Lower lobe of right lung (tissue), 2 donors: ENCODE measurements at regions not wholly inside any gene's neighbourhood (a gene's known extent, or its start where the extent isn't known, plus 50 kb on each side); places are given as distances from the start of the nearest gene placed in this dataset.

Source experiments
- ATAC-seq, 2 donors: fragments of 200-7000 bp; cut with Tn5 transposase; one replicate each; pipeline ENCODE4 v1.9.1; 2020 to 2022; ENCODE audit warnings: mild to moderate bottlenecking in 2 of 2, moderate library complexity in 2 of 2
- DNase-seq: peaks from one replicate; pipeline ENCODE4 v3.0.0-alpha.2; 2020
- H3K27ac ChIP-seq: fragments of 200-600 bp; one replicate; pipeline ENCODE4 v1.8.0; 2022
- H3K27me3 ChIP-seq: fragments of 200-600 bp; one replicate; pipeline ENCODE4 v1.8.0; 2022; ENCODE audit warnings: low read depth
- H3K36me3 ChIP-seq: fragments of 200-600 bp; one replicate; pipeline ENCODE4 v1.8.0; 2022; ENCODE audit warnings: mild to moderate bottlenecking
- H3K4me1 ChIP-seq: fragments of 200-600 bp; one replicate; pipeline ENCODE4 v1.8.0; 2022
- H3K4me3 ChIP-seq: fragments of 200-600 bp; one replicate; pipeline ENCODE4 v1.8.0; 2022; ENCODE audit warnings: mild to moderate bottlenecking
- H3K9me3 ChIP-seq: fragments of 200-600 bp; one replicate; pipeline ENCODE4 v1.8.0; 2022
- intact Hi-C: fragments of 100-400 bp; cut with DNase I; formaldehyde crosslinking; loops from one replicate; pipeline ENCODE4 v1.11.0; 2022
- TF ChIP-seq, protein P1 (sequence below): fragments of 200-600 bp; IDR thresholded peaks from one replicate; pipeline ENCODE4 v1.8.0; 2022; ENCODE audit warnings: antibody characterized with exemption, mild to moderate bottlenecking
- donor health status: DM: no; HTN: yes; CAD: no; lungs with severe emphysema.

DNA sequence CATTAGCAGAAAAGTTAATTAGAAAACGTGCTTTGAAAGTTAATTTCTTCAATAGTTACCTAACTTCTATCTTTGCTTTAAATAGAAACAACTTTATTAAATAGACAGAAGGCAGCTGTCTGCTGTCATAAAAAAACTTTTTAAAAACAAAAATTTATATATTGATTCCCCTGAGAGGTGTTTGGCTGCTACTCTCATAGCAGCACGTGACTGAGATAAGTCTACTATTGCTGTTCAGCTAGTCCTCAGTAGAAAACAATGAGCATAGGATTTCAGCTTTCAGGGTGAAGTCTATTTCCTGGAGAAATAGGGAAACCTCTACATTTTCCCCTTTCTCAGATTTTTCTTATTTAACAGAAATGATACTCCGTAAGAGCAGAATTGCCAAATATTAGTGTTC is 135.0 kb upstream of the FBN2 start:
- TF ChIP-seq, protein P1, sequence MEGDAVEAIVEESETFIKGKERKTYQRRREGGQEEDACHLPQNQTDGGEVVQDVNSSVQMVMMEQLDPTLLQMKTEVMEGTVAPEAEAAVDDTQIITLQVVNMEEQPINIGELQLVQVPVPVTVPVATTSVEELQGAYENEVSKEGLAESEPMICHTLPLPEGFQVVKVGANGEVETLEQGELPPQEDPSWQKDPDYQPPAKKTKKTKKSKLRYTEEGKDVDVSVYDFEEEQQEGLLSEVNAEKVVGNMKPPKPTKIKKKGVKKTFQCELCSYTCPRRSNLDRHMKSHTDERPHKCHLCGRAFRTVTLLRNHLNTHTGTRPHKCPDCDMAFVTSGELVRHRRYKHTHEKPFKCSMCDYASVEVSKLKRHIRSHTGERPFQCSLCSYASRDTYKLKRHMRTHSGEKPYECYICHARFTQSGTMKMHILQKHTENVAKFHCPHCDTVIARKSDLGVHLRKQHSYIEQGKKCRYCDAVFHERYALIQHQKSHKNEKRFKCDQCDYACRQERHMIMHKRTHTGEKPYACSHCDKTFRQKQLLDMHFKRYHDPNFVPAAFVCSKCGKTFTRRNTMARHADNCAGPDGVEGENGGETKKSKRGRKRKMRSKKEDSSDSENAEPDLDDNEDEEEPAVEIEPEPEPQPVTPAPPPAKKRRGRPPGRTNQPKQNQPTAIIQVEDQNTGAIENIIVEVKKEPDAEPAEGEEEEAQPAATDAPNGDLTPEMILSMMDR: no peak
- intact Hi-C loops: no loop called here
- ATAC-seq: no peak
- Histone ChIP-seq H3K4me3 (no peak overlapping the region), H3K27me3 (no peaks in the 10 kb centered on the region), H3K9me3 (no peaks in the 10 kb centered on the region), H3K4me1 (no peaks in the 10 kb centered on the region), H3K27ac (no peak overlapping the region), H3K36me3 (no peaks in the 10 kb centered on the region)
- DNase-seq: no peak

DNA sequence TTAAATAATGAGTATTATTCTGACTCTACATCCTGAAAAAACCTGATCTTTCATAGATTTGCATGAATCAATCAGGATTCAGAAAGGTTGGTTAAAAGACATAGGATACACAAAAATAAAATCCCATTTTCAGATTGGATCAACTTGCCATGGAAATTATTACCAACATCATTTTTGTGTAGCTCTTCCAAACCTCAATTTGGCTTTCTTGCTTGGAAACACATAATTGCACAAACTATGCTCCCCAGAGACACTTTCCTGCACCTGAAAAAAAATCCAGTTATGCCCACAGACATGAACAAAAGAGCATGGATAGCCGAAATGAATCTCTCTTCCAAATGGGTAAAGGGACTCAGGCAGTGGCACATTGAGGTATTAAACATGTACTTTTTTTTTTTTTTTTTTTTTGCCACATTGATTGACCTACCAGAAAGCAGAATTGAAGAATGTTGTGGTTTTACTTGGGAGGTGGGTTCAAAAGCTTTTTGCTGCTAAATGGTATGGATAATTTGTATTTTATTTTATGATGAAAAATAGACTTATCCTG is 135.4 kb upstream of the FBN2 start:
- H3K27me3 ChIP-seq: no peaks in the 10 kb centered on the region
- ATAC-seq (no peak), DNase-seq (no peak)
- no peaks in the 10 kb centered on the region for H3K4me1 ChIP-seq
- intact Hi-C loops: no loop called here
- no peaks in the 10 kb centered on the region for H3K36me3 ChIP-seq
- H3K9me3 ChIP-seq: no peaks in the 10 kb centered on the region
- H3K27ac ChIP-seq: no peak overlapping the region
- TF ChIP-seq, protein P1: no peak
- H3K4me3 ChIP-seq: no peak overlapping the region

DNA sequence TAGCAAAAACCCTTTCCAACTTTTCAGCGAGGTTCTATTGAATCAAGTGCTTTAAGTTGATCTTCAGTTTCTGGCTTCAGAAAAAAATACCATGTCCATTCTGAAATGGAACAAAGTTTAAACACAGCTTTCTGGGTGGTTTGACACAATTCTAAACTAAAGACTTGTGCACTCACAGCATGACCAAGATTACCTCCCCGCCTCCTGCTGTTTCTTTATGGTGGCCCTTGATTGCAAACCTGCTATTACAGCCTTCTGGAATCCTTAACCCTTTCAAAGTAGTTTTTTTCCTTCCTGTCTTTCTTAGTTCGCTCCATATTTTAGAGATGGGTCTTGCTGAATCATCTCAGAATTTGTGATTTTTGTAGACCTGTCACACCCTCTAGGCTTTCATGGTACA is 135.9 kb upstream of the FBN2 start:
- Histone ChIP-seq H3K4me3 (no peak overlapping the region), H3K27me3 (no peaks in the 10 kb centered on the region), H3K9me3 (no peaks in the 10 kb centered on the region), H3K36me3 (no peaks in the 10 kb centered on the region), H3K4me1 (no peaks in the 10 kb centered on the region), H3K27ac (no peak overlapping the region)
- ATAC-seq: no peak
- TF ChIP-seq, protein P1: no peak
- DNase-seq: no peak
- intact Hi-C loops: no loop called here

DNA sequence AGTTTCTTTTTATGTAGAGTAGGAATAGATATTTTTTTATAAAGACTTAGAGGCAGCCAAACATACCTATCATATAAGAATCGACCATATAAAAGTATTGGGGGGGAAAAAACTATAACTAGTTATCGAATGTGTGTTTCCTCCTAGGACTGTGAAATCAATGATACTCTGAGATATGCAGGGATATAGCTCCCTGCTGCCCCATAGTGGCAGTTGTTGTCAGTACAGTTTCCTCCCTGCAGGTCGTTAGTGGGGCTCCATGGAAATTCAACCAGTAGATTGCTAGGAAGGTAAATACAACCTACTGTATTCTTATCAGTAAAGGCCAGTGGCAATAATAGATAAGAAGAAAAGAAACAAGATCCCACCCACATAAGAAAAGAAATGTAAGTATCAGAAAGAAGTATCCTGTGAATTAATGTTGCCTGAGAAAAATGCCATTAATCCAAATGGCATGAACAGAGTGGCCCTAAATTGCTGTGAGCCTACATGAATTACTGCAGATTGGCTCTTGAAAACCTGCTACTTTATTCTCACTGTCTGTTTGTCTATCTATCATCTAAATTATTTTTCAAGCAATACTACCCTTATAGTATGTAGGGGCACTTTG is 136.9 kb upstream of the FBN2 start:
- Histone ChIP-seq H3K4me1 (no peaks in the 10 kb centered on the region), H3K9me3 (no peaks in the 10 kb centered on the region), H3K27ac (no peak overlapping the region), H3K36me3 (no peaks in the 10 kb centered on the region), H3K27me3 (no peaks in the 10 kb centered on the region), H3K4me3 (no peak overlapping the region)
- TF ChIP-seq, protein P1: peak; percentile 63
- peak in 1 of 2 donors; percentile 64 for ATAC-seq
- no peak for DNase-seq
- intact Hi-C loops: no loop called here

DNA sequence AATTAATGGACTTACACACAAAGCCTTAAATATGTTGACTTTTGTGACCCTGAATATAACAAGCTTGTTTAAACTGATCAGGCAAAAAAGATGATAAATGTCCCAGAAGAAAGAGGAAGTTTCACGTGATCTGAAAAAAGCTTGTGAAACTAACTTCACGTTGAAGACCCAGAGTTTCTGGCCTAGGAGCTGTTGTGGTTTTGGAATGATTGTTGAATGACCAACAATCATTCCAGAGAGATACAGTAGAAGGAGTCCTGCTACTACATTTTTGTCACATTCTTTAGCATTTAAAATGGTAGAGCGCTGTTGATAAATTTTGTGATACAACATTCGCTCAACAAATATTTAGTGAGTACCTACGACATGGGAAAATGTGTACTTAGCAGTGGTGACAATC is 143.1 kb upstream of the FBN2 start:
- no peaks in the 10 kb centered on the region for H3K27me3 ChIP-seq
- ATAC-seq: no peak
- H3K27ac ChIP-seq: no peak overlapping the region
- H3K9me3 ChIP-seq: no peaks in the 10 kb centered on the region
- intact Hi-C loops: no loop called here
- TF ChIP-seq, protein P1: no peak
- H3K4me1 ChIP-seq: no peaks in the 10 kb centered on the region
- no peak overlapping the region for H3K4me3 ChIP-seq
- DNase-seq: no peak
- H3K36me3 ChIP-seq: no peaks in the 10 kb centered on the region
